Left lung (tissue), 4 donors: ENCODE measurements at regions not wholly inside any gene's neighbourhood (a gene's known extent, or its start where the extent isn't known, plus 50 kb on each side); places are given as distances from the start of the nearest gene placed in this dataset.

Experiments used
- ATAC-seq: fragments of 200-7000 bp; cut with Tn5 transposase; one replicate; pipeline ENCODE4 v1.9.1; 2020; ENCODE audit warnings: moderate library complexity
- DNase-seq, 4 donors: peaks; one replicate each; pipeline ENCODE4 v3.0.0-alpha.2; 2013 to 2020
- H3K27ac ChIP-seq, 2 donors: fragments of 200-600 bp; sonication (generic) in 1 of 2; one replicate each; pipeline versions ENCODE4 v1.5.0 to v1.8.0; 2020 to 2021
- H3K27me3 ChIP-seq, 2 donors: fragments of 200-600 bp; sonication (generic) in 1 of 2; one replicate each; pipeline versions ENCODE4 v1.5.0 to v1.8.0; 2020 to 2021
- H3K36me3 ChIP-seq, 2 donors: fragments of 200-600 bp; sonication (generic) in 1 of 2; one replicate each; pipeline versions ENCODE4 v1.5.0 to v1.8.0; 2020 to 2021
- H3K4me1 ChIP-seq, 2 donors: fragments of 200-600 bp; one replicate each; pipeline ENCODE4 v1.8.0; 2021
- H3K4me3 ChIP-seq, 2 donors: fragments of 200-600 bp; sonication (generic) in 1 of 2; one replicate each; pipeline versions ENCODE4 v1.5.0 to v1.8.0; 2020 to 2021; ENCODE audit warnings: mild to moderate bottlenecking in 1 of 2
- H3K9me3 ChIP-seq, 2 donors: fragments of 200-600 bp; sonication (generic) in 1 of 2; one replicate each; pipeline versions ENCODE4 v1.5.0 to v1.8.0; 2020 to 2021
- CTCF ChIP-seq, 2 donors: fragments of 200-600 bp; sonication (generic) in 1 of 2; IDR thresholded peaks; one replicate each; pipeline versions ENCODE4 v1.5.0 to v1.8.0; 2021; ENCODE audit warnings: antibody characterized with exemption in 2 of 2
- intact Hi-C, 2 donors: fragments of 100-400 bp; cut with DNase I; formaldehyde crosslinking; loops; one replicate each; pipeline versions ENCODE4 v1.11.2 to v1.14.2; 2022
- donor health status: DM: no; HTN: yes; CAD: no.
- donor health status: DM: no; HTN: no; CAD: no.

GRCh38 chr2:215793747-215794595 lies 219.4 kb downstream of the MREG start:
- H3K27me3 ChIP-seq = no peaks in the 10 kb centered on the region
- H3K27ac ChIP-seq = peak overlapping the region; percentile 30 to 50
- no peak overlapping the region for H3K4me3 ChIP-seq
- H3K36me3 ChIP-seq = no peaks in the 10 kb centered on the region
- DNase-seq (peak in 1 of 4 donors; percentile 33), ATAC-seq (peak; percentile 84)
- TF ChIP-seq CTCF (IDR thresholded peaks at IDR 0.05) = no peak
- intact Hi-C loops = no loop called here
- H3K9me3 ChIP-seq = no peaks in the 10 kb centered on the region
- peaks cover 0 to 38% of the 10 kb centered on the region in 2 donors for H3K4me1 ChIP-seq

GRCh38 chr2:215791481-215791937 lies 221.8 kb downstream of the MREG start:
- TF ChIP-seq CTCF (IDR thresholded peaks at IDR 0.05) = no peak

GRCh38 chr2:215790523-215791421 lies 222.6 kb downstream of the MREG start:
- Histone ChIP-seq H3K27me3 (no peaks in the 10 kb centered on the region), H3K27ac (peak overlapping the region in 1 of 2 donors; percentile 11), H3K36me3 (no peaks in the 10 kb centered on the region), H3K9me3 (no peaks in the 10 kb centered on the region), H3K4me3 (no peak overlapping the region), H3K4me1 (peaks cover 0 to 27% of the 10 kb centered on the region in 2 donors)
- ATAC-seq = no peak
- no peak for TF ChIP-seq CTCF (IDR thresholded peaks at IDR 0.05)
- no peak for DNase-seq
- intact Hi-C loops = no loop called here

More at GRCh38 chr2:215791481-215791937, 221.8 kb downstream of the MREG start:
- H3K4me3 ChIP-seq = no peak overlapping the region
- H3K27me3 ChIP-seq = no peaks in the 10 kb centered on the region
- no peaks in the 10 kb centered on the region for H3K9me3 ChIP-seq
- intact Hi-C loops = no loop called here
- no peak for DNase-seq
- peaks cover 0 to 34% of the 10 kb centered on the region in 2 donors for H3K4me1 ChIP-seq
- no peaks in the 10 kb centered on the region for H3K36me3 ChIP-seq
- no peak overlapping the region for H3K27ac ChIP-seq
- no peak for ATAC-seq

GRCh38 chr2:215787565-215788178 lies 225.7 kb downstream of the MREG start:
- no peak overlapping the region for H3K27ac ChIP-seq
- no peaks in the 10 kb centered on the region for H3K27me3 ChIP-seq
- no peak overlapping the region for H3K4me3 ChIP-seq
- no peak for TF ChIP-seq CTCF (IDR thresholded peaks at IDR 0.05)
- no peaks in the 10 kb centered on the region for H3K9me3 ChIP-seq
- no peak for ATAC-seq
- H3K4me1 ChIP-seq = no peaks in the 10 kb centered on the region
- H3K36me3 ChIP-seq = no peaks in the 10 kb centered on the region
- intact Hi-C loops = no loop called here
- DNase-seq = no peak
